HCT116 (cell line): ENCODE measurements at regions not wholly inside any gene's neighbourhood (a gene's known extent, or its start where the extent isn't known, plus 50 kb on each side); places are given as distances from the start of the nearest gene placed in this dataset.

Experiments used
- ATAC-seq: fragments of 200-7000 bp; cut with Tn5 transposase; 2 replicates; pipeline ENCODE4 v1.9.1; 2020; ENCODE audit warnings: mild to moderate bottlenecking, moderate library complexity
- BruUV-seq: library from RNA; stranded (reverse); fragments of 400-500 nt; replicated peaks from 2 replicates; lab custom pipeline; 2021; lab: Mats Ljungman, UMichigan
- CTCF ChIA-PET: fragments of 300-600 bp; sonication (Branson Sonifier 250); formaldehyde crosslinking; loops from one replicate; lab custom pipeline; 2021; ENCODE audit warnings: antibody characterized with exemption; lab: Charles Lee
- POLR2A ChIA-PET: fragments of 300-600, 350-600 bp; sonication (Branson Sonifier 250); formaldehyde crosslinking; loops from one replicate; lab custom pipeline; 2021; ENCODE audit warnings: antibody characterized with exemption; lab: Charles Lee
- RAD21 ChIA-PET, 2 experiments: fragments of 300-600 bp; sonication (Branson Sonifier 250); formaldehyde crosslinking; loops; one replicate each; lab custom pipeline; 2023; ENCODE audit warnings: low total read pairs in 2 of 2; ENCODE audit not compliant: uncharacterized antibody in 2 of 2, unreplicated experiment in 2 of 2, low non-redundant PET in 1 of 2; lab: Charles Lee
- DNase-seq: peaks from one replicate; pipeline ENCODE4 v3.0.0-alpha.2; 2010; ENCODE audit warnings: low read depth, low spot score
- H2AFZ ChIP-seq: fragments of 200-600 bp; shearing (Covaris generic), sonication (generic); 2 replicates; pipeline ENCODE4 v1.6.1; 2017; ENCODE audit warnings: low read depth, mixed run types, mixed read lengths, antibody characterized with exemption, low read length; ENCODE audit not compliant: poor library complexity, severe bottlenecking
- H3K27ac ChIP-seq: 2 replicates; pipeline ENCODE4 v1.5.1; 2012; ENCODE audit warnings: low read depth, low read length
- H3K27me3 ChIP-seq: fragments of 200-600 bp; sonication (generic); 2 replicates; pipeline ENCODE4 v1.6.1; 2016; ENCODE audit warnings: mixed run types, low read length, mixed read lengths; ENCODE audit not compliant: insufficient read depth
- H3K36me3 ChIP-seq, 2 experiments: fragments of 200-500 bp in 1 of 2; fragments of 200-600 bp in 1 of 2; sonication (Bioruptor generic) in 1 of 2; sonication (generic) in 1 of 2; 2 replicates each; pipeline versions ENCODE4 v1.5.1 to v1.6.1; 2014 to 2016; ENCODE audit warnings: low read length in 2 of 2, inconsistent platforms in 1 of 2, mixed read lengths in 1 of 2, mixed run types in 1 of 2; ENCODE audit not compliant: insufficient read depth in 2 of 2, control insufficient read depth in 1 of 2
- H3K4me1 ChIP-seq, 2 experiments: fragments of 200-600 bp in 1 of 2; sonication (generic) in 1 of 2; 2 replicates each; pipeline versions ENCODE4 v1.5.1 to v1.6.1; 2012 to 2017; ENCODE audit warnings: low read length in 2 of 2, inconsistent platforms in 1 of 2, mild to moderate bottlenecking in 1 of 2, mixed read lengths in 1 of 2, mixed run types in 1 of 2, moderate library complexity in 1 of 2; ENCODE audit not compliant: insufficient read depth in 2 of 2, control insufficient read depth in 1 of 2
- H3K4me2 ChIP-seq: fragments of 200-600 bp; sonication (generic); 2 replicates; pipeline ENCODE4 v1.6.1; 2017; ENCODE audit warnings: mixed run types, low read length, mixed read lengths
- H3K4me3 ChIP-seq, 2 experiments: fragments of 200-600 bp in 1 of 2; sonication (generic) in 1 of 2; replicated peaks in 1 of 2; 2 replicates each; pipeline ENCODE4 v1.5.1; 2011 to 2016; ENCODE audit warnings: low read length in 2 of 2, control low read depth in 1 of 2, low read depth in 1 of 2, mild to moderate bottlenecking in 1 of 2, mixed read lengths in 1 of 2, mixed run types in 1 of 2
- H3K79me2 ChIP-seq: fragments of 200-600 bp; sonication (generic); 2 replicates; pipeline ENCODE4 v1.6.1; 2017; ENCODE audit warnings: mild to moderate bottlenecking, mixed run types, low read length, moderate library complexity, mixed read lengths; ENCODE audit not compliant: insufficient read depth
- H3K9ac ChIP-seq: fragments of 200-600 bp; sonication (generic); 2 replicates; pipeline ENCODE4 v1.6.1; 2016; ENCODE audit warnings: low read length, mixed read lengths
- H3K9me2 ChIP-seq: fragments of 200-600 bp; sonication (generic), shearing (Covaris generic); 2 replicates; pipeline ENCODE4 v1.6.1; 2017; ENCODE audit warnings: mixed run types, mild to moderate bottlenecking, moderate library complexity; ENCODE audit not compliant: insufficient read depth
- H3K9me3 ChIP-seq, 2 experiments: fragments of 200-500 bp in 1 of 2; fragments of 200-600 bp in 1 of 2; sonication (Bioruptor generic) in 1 of 2; sonication (generic) in 1 of 2; 2 replicates each; pipeline ENCODE4 v1.6.1; 2014 to 2017; ENCODE audit warnings: low read length in 2 of 2, mixed read lengths in 2 of 2, inconsistent platforms in 1 of 2, low read depth in 1 of 2, mild to moderate bottlenecking in 1 of 2, mixed run types in 1 of 2, moderate library complexity in 1 of 2; ENCODE audit not compliant: control insufficient read depth in 1 of 2, insufficient read depth in 1 of 2
- H4K20me1 ChIP-seq: fragments of 200-600 bp; sonication (generic), shearing (Covaris generic); 2 replicates; pipeline ENCODE4 v1.6.1; 2017; ENCODE audit warnings: mixed run types, mild to moderate bottlenecking, moderate library complexity; ENCODE audit not compliant: insufficient read depth
- CBX3 ChIP-seq: IDR thresholded peaks from 2 replicates; pipeline ENCODE4 v1.6.1; 2012; ENCODE audit warnings: low read depth
- CEBPB ChIP-seq: IDR thresholded peaks from 2 replicates; pipeline ENCODE4 v1.6.1; 2012; ENCODE audit warnings: low read depth
- POLR2AphosphoS5 ChIP-seq: IDR thresholded peaks from 2 replicates; pipeline ENCODE4 v1.6.1; 2011; ENCODE audit warnings: mild to moderate bottlenecking, low read depth, low read length, moderate library complexity
- RAD21 ChIP-seq: IDR thresholded peaks from 2 replicates; pipeline ENCODE4 v1.6.1; 2012; ENCODE audit warnings: low read depth, mild to moderate bottlenecking
- SP1 ChIP-seq: IDR thresholded peaks from 2 replicates; pipeline ENCODE4 v1.6.1; 2012; ENCODE audit warnings: low read depth
- TCF7L2 ChIP-seq: IDR thresholded peaks from 2 replicates; pipeline ENCODE4 v1.7.0; 2011; ENCODE audit warnings: borderline replicate concordance, inconsistent platforms; ENCODE audit not compliant: insufficient read depth, insufficient read length; ENCODE audit errors: extremely low read depth
- intact Hi-C: fragments of 100-400 bp; cut with micrococcal nuclease; formaldehyde crosslinking; loops from 2 replicates; pipeline ENCODE4 v1.10.0; 2022
- TF ChIP-seq, protein P1 (sequence below): IDR thresholded peaks from 2 replicates; pipeline ENCODE4 v1.6.1; 2012

DNA sequence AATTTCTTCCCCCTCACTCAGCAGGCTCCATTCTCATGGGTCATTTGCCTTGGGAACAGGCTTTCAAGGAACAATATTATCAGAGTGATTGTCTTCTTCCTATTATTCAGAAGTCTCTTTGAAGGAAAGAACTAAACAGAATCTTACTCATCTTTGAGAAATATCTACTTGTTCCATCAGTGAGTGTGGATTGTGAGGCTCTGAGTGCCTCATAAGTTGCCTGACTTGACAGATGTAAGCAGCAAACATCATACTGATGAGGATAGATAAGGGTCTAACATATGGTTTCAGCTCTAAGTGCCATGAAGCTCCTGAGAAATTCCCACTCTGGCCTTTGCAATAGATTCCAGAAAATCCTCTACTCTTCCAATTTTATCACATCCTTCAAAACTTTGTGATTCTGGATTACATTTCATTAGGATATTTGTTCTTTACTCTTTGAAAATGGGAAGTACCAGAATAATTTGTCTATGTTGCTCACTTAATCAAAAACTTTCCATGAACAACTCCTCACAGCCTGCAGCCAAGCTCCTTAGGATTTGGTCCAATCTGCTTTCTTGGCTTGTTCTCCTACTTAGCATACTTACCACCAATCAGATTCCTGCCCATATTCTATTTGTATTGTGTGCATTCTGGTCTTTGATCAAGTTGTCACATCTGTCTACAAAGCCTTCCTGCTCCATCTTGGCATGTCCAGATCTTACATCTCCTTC, 120.1 kb downstream of the RPL22L1 start:
- Histone ChIP-seq H3K9ac (no peak overlapping the region), H3K9me3 (no peaks in the 10 kb centered on the region), H3K4me2 (no peak overlapping the region), H3K4me1 (peaks cover 22 to 43% of the 10 kb centered on the region in 2 experiments), H2AFZ (no peak overlapping the region), H3K9me2 (no peaks in the 10 kb centered on the region), H3K27ac (no peak overlapping the region), H4K20me1 (no peaks in the 10 kb centered on the region), H3K27me3 (no peaks in the 10 kb centered on the region)
- intact Hi-C loops: no loop called here
- TF ChIP-seq TCF7L2 (no peak), RAD21 (no peak), POLR2AphosphoS5 (no peak), CEBPB (no peak), CBX3 (no peak)
- TF ChIP-seq, all 23 proteins: peak for 0
- ChIA-PET POLR2A (no interaction called here), RAD21 (no interaction called here), CTCF (interaction anchor here (1.2 kb wide), 1 partner anchor 54 kb away, joined by 3 read pairs; no protein-coding TSS in a partner anchor)
- no TSS peak for BruUV-seq
- no peak for DNase-seq
- ATAC-seq: no peak
- Histone ChIP-seq H3K4me3 (no peak overlapping the region), H3K79me2 (no peaks in the 10 kb centered on the region), H3K36me3 (no peaks in the 10 kb centered on the region)

GRCh38 chr3:170749185-170749584, 120.8 kb downstream of the RPL22L1 start:
- no peak for TF ChIP-seq CEBPB
- TF ChIP-seq, protein P1, sequence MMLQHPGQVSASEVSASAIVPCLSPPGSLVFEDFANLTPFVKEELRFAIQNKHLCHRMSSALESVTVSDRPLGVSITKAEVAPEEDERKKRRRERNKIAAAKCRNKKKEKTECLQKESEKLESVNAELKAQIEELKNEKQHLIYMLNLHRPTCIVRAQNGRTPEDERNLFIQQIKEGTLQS: no peak
- no peak for TF ChIP-seq SP1
- H3K9me2 ChIP-seq: no peaks in the 10 kb centered on the region
- CTCF ChIA-PET: no interaction called here
- ATAC-seq: no peak
- H2AFZ ChIP-seq: no peak overlapping the region
- H3K27me3 ChIP-seq: no peaks in the 10 kb centered on the region
- intact Hi-C loops: no loop called here
- no peaks in the 10 kb centered on the region for H3K79me2 ChIP-seq
- H3K36me3 ChIP-seq: no peaks in the 10 kb centered on the region
- H3K9me3 ChIP-seq: no peaks in the 10 kb centered on the region
- DNase-seq: no peak
- RAD21 ChIA-PET: no interaction called here
- H3K4me2 ChIP-seq: no peak overlapping the region
- no peak overlapping the region for H3K9ac ChIP-seq
- H3K4me1 ChIP-seq: peaks cover 22 to 47% of the 10 kb centered on the region in 2 experiments
- no peak overlapping the region for H3K27ac ChIP-seq
- H3K4me3 ChIP-seq: no peak overlapping the region
- no TSS peak for BruUV-seq
- POLR2A ChIA-PET: no interaction called here
- H4K20me1 ChIP-seq: no peaks in the 10 kb centered on the region
